Hepatocyte (in vitro differentiated cells): ENCODE measurements at regions not wholly inside any gene's neighbourhood (a gene's known extent, or its start where the extent isn't known, plus 50 kb on each side); places are given as distances from the start of the nearest gene placed in this dataset.

Experiments
- DNase-seq: peaks from one replicate; pipeline ENCODE4 v3.0.0-alpha.2; 2016; ENCODE audit warnings: low spot score
- H2AFZ ChIP-seq: fragments of 200-600 bp; sonication (generic); 2 replicates; pipeline ENCODE4 v1.6.0; 2016; ENCODE audit warnings: antibody characterized with exemption, mild to moderate bottlenecking
- H3K27ac ChIP-seq: fragments of 200-600 bp; sonication (generic); 2 replicates; pipeline ENCODE4 v1.5.1; 2016; ENCODE audit warnings: mild to moderate bottlenecking
- H3K27me3 ChIP-seq: fragments of 200-600 bp; sonication (generic); 2 replicates; pipeline ENCODE4 v1.6.1; 2016
- H3K36me3 ChIP-seq: fragments of 200-600 bp; sonication (generic); replicated peaks from 2 replicates; pipeline ENCODE4 v1.5.1; 2016; ENCODE audit warnings: low read depth; ENCODE audit not compliant: insufficient read depth
- H3K4me1 ChIP-seq: fragments of 200-600 bp; sonication (generic); 2 replicates; pipeline ENCODE4 v1.5.1; 2016; ENCODE audit warnings: mild to moderate bottlenecking, moderate library complexity; ENCODE audit not compliant: insufficient read depth
- H3K4me2 ChIP-seq: fragments of 200-600 bp; sonication (generic); 2 replicates; pipeline ENCODE4 v1.6.0; 2016
- H3K4me3 ChIP-seq: fragments of 200-600 bp; sonication (generic); 2 replicates; pipeline ENCODE4 v1.5.1; 2016; ENCODE audit warnings: mild to moderate bottlenecking
- H3K79me2 ChIP-seq: fragments of 200-600 bp; sonication (generic); 2 replicates; pipeline ENCODE4 v1.6.0; 2017; ENCODE audit warnings: mild to moderate bottlenecking
- H3K9me2 ChIP-seq: fragments of 200-600 bp; sonication (generic); replicated peaks from 2 replicates; pipeline ENCODE4 v1.6.0; 2017; ENCODE audit warnings: mild to moderate bottlenecking; ENCODE audit not compliant: insufficient read depth
- H3K9me3 ChIP-seq: fragments of 200-600 bp; sonication (generic); 2 replicates; pipeline ENCODE4 v1.5.1; 2016; ENCODE audit warnings: low read depth, mild to moderate bottlenecking
- H4K20me1 ChIP-seq: fragments of 200-600 bp; sonication (generic); 2 replicates; pipeline ENCODE4 v1.6.0; 2016; ENCODE audit warnings: mild to moderate bottlenecking; ENCODE audit not compliant: insufficient read depth, poor library complexity, severe bottlenecking
- EZH2 ChIP-seq: fragments of 200-600 bp; sonication (generic); IDR thresholded peaks from 2 replicates; pipeline ENCODE4 v1.6.1; 2016; ENCODE audit warnings: antibody characterized with exemption, mild to moderate bottlenecking, borderline replicate concordance
- EZH2phosphoT487 ChIP-seq: fragments of 200-600 bp; sonication (generic); IDR thresholded peaks from one replicate; pipeline ENCODE4 v1.6.1; 2018; ENCODE audit warnings: antibody characterized with exemption, mild to moderate bottlenecking, low read depth, moderate library complexity; ENCODE audit not compliant: unreplicated experiment, severe bottlenecking
- WGBS: methylation state at CpG from one replicate; pipeline ENCODE4 v1.1.6; 2016; ENCODE audit warnings: low lambda C conversion rate; ENCODE audit errors: missing lambda C conversion rate; 5-methylcytosine and 5-hydroxymethylcytosine counted together
- TF ChIP-seq, protein P1 (sequence below): fragments of 200-600 bp; sonication (generic); IDR thresholded peaks from 2 replicates; pipeline ENCODE4 v1.5.1; 2016; ENCODE audit warnings: antibody characterized with exemption, mild to moderate bottlenecking; ENCODE audit not compliant: poor library complexity

DNA sequence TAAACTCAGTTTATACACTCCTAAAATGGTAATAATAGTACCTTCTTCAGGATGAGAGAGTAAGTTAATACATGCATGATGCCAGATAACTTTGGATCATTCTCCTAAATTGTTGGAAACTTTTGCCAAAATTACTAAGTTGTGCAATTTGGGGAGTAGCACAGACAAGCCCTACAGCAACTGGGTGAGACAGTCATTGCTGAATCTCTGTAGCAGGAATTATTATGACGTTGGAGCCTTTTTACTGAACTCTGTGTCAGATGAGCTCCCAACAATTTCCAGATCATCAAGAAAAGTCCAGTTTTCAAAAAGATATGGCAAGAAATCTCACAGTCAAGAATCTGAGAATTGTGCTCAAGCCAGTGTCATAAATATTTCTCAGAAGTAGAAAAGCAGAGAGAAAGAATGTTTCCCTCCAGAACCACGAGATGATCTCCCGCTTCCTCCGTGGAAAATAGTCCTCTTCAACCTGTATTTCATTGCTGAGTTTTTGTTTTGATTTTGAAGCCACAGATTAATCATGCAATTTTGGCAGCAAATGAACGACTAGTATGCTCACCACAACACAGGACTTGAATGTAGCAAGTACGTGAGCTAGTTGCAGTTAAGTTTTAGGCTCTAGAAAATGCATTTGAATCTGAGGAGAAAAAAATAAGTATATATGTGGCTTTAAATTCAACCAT lies 485.4 kb downstream of the CNTN6 start:
- 75% methylated on average over 6 of the region's 6 CpGs for WGBS
- Histone ChIP-seq H3K36me3 (no peaks in the 10 kb centered on the region), H3K79me2 (no peaks in the 10 kb centered on the region), H3K27ac (no peak overlapping the region), H3K4me3 (no peak overlapping the region), H4K20me1 (no peaks in the 10 kb centered on the region), H3K9me3 (no peaks in the 10 kb centered on the region), H3K9me2 (no peaks in the 10 kb centered on the region), H2AFZ (no peak overlapping the region), H3K4me1 (no peaks in the 10 kb centered on the region), H3K4me2 (no peak overlapping the region), H3K27me3 (no peaks in the 10 kb centered on the region)
- DNase-seq, result no peak
- TF ChIP-seq, protein P1, sequence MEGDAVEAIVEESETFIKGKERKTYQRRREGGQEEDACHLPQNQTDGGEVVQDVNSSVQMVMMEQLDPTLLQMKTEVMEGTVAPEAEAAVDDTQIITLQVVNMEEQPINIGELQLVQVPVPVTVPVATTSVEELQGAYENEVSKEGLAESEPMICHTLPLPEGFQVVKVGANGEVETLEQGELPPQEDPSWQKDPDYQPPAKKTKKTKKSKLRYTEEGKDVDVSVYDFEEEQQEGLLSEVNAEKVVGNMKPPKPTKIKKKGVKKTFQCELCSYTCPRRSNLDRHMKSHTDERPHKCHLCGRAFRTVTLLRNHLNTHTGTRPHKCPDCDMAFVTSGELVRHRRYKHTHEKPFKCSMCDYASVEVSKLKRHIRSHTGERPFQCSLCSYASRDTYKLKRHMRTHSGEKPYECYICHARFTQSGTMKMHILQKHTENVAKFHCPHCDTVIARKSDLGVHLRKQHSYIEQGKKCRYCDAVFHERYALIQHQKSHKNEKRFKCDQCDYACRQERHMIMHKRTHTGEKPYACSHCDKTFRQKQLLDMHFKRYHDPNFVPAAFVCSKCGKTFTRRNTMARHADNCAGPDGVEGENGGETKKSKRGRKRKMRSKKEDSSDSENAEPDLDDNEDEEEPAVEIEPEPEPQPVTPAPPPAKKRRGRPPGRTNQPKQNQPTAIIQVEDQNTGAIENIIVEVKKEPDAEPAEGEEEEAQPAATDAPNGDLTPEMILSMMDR, result no peak
- TF ChIP-seq EZH2 (no peak), EZH2phosphoT487 (no peak)

DNA sequence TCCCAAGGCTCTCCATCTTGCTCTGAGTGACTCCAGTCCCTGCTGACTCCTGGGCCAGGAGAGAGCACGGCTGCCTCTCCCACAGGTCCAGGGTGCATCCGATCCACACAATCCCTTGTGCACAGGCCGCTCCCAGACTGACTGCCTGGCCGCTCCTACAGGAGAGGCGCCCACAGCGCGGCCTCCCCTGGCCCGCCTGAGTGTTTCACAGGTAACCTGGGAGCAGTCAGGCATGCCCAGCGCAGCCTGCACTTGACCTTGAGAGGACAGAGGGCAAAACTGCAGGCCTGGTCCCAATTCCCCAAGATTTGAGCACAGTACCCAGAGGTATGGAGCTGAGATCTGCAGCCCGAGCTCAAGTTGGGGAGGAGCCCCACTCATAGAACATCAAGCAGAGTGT lies 490.2 kb downstream of the CNTN6 start:
- no peaks in the 10 kb centered on the region for H3K27me3 ChIP-seq
- no peak overlapping the region for H3K27ac ChIP-seq
- no peaks in the 10 kb centered on the region for H4K20me1 ChIP-seq
- TF ChIP-seq EZH2phosphoT487 (no peak), EZH2 (no peak)
- TF ChIP-seq, protein P1, result no peak
- H3K9me3 ChIP-seq, result no peaks in the 10 kb centered on the region
- H2AFZ ChIP-seq, result no peak overlapping the region
- no peaks in the 10 kb centered on the region for H3K79me2 ChIP-seq
- H3K9me2 ChIP-seq, result no peaks in the 10 kb centered on the region
- H3K4me3 ChIP-seq, result no peak overlapping the region
- no peaks in the 10 kb centered on the region for H3K36me3 ChIP-seq
- WGBS, result 98% methylated on average over 10 of the region's 10 CpGs
- no peak overlapping the region for H3K4me2 ChIP-seq
- no peak for DNase-seq
- H3K4me1 ChIP-seq, result no peaks in the 10 kb centered on the region

GRCh38 chr3:1587426-1587825 lies 494.6 kb downstream of the CNTN6 start:
- Histone ChIP-seq H3K4me1 (no peaks in the 10 kb centered on the region), H3K4me3 (no peak overlapping the region), H3K27ac (no peak overlapping the region), H3K79me2 (no peaks in the 10 kb centered on the region), H3K36me3 (no peaks in the 10 kb centered on the region), H3K4me2 (no peak overlapping the region), H3K9me3 (no peaks in the 10 kb centered on the region), H3K9me2 (no peaks in the 10 kb centered on the region), H2AFZ (no peak overlapping the region), H4K20me1 (no peaks in the 10 kb centered on the region), H3K27me3 (no peaks in the 10 kb centered on the region)
- 63% methylated on average over 1 of the region's 1 CpG for WGBS
- DNase-seq, result no peak
- TF ChIP-seq EZH2phosphoT487 (no peak), EZH2 (no peak)
- TF ChIP-seq, protein P1, result no peak
